Sigmoid colon (tissue), 6 donors: ENCODE measurements at regions not wholly inside any gene's neighbourhood (a gene's known extent, or its start where the extent isn't known, plus 50 kb on each side); places are given as distances from the start of the nearest gene placed in this dataset.
A peak's percentile ranks its signal among the peaks of the same experiment; 100 is the strongest.

Experiments
- DNase-seq: peaks from one replicate; pipeline ENCODE4 v3.0.0-alpha.2; 2019
- H3K27ac ChIP-seq, 4 donors: fragments of 200-600 bp; sonication (generic); one replicate each; pipeline ENCODE4 v1.5.1; 2016 to 2019; ENCODE audit warnings: mild to moderate bottlenecking in 1 of 4
- H3K27me3 ChIP-seq, 3 donors: fragments of 200-600 bp; sonication (generic); one replicate each; pipeline ENCODE4 v1.5.1; 2019; ENCODE audit warnings: mild to moderate bottlenecking in 1 of 3
- H3K36me3 ChIP-seq, 4 donors: fragments of 200-600 bp; sonication (generic); one replicate each; pipeline ENCODE4 v1.5.1; 2016 to 2019
- H3K4me1 ChIP-seq, 4 donors: fragments of 200-600 bp; sonication (generic); one replicate each; pipeline ENCODE4 v1.5.1; 2017 to 2019
- H3K4me3 ChIP-seq, 4 donors: fragments of 200-600 bp; sonication (generic); one replicate each; pipeline ENCODE4 v1.5.1; 2017 to 2019; ENCODE audit warnings: mild to moderate bottlenecking in 2 of 4, moderate library complexity in 1 of 4
- H3K9me3 ChIP-seq, 4 donors: fragments of 200-600 bp in 3 of 4; sonication (generic) in 3 of 4; one replicate each; pipeline versions ENCODE4 v1.5.1 to v1.6.1; 2013 to 2019
- EP300 ChIP-seq, 4 donors: sonication (generic); formaldehyde crosslinking; IDR thresholded peaks; one replicate each; pipeline ENCODE4 v1.6.1; 2017; ENCODE audit warnings: antibody characterized with exemption in 4 of 4
- POLR2A ChIP-seq, 2 donors: fragments of 450-650 bp; IDR thresholded peaks; one replicate each; pipeline ENCODE4 v1.6.1; 2016; ENCODE audit warnings: antibody characterized with exemption in 2 of 2, mild to moderate bottlenecking in 2 of 2, moderate library complexity in 2 of 2
- POLR2AphosphoS5 ChIP-seq, 4 donors: sonication (generic); formaldehyde crosslinking; IDR thresholded peaks; one replicate each; pipeline ENCODE4 v1.6.1; 2017; ENCODE audit warnings: antibody characterized with exemption in 4 of 4
- WGBS, 2 donors: extraction: QIAGEN DNeasy Blood & Tissue Kit; methylation state at CpG; one replicate each; pipeline ENCODE4 v1.1.7; 2013; 5-methylcytosine and 5-hydroxymethylcytosine counted together
- intact Hi-C: fragments of 100-400 bp; cut with DNase I; formaldehyde crosslinking; loops from one replicate; pipeline ENCODE4 v1.15.1; 2023
- TF ChIP-seq, protein P1 (sequence below), 4 experiments: fragments of 450-650 bp in 3 of 4; fragments of 200-600 bp in 1 of 4; IDR thresholded peaks; one replicate each; pipeline ENCODE4 v1.5.1; 2016 to 2019; ENCODE audit warnings: antibody characterized with exemption in 4 of 4, mild to moderate bottlenecking in 3 of 4, moderate library complexity in 2 of 4
- donor health status: healthy with polysubstance abuse.
- donor health status: healthy.

GRCh38 chr1:78297836-78298235 lies 192.9 kb upstream of the PTGFR start:
- no peak for DNase-seq
- no peaks in the 10 kb centered on the region for H3K36me3 ChIP-seq
- no peaks in the 10 kb centered on the region for H3K9me3 ChIP-seq
- intact Hi-C loops, result no loop called here
- no peak overlapping the region for H3K27ac ChIP-seq
- no peaks in the 10 kb centered on the region for H3K4me1 ChIP-seq
- no peak for TF ChIP-seq EP300 (IDR thresholded peaks at IDR 0.05)
- TF ChIP-seq POLR2A (IDR thresholded peaks at IDR 0.05), result no peak
- TF ChIP-seq, protein P1, sequence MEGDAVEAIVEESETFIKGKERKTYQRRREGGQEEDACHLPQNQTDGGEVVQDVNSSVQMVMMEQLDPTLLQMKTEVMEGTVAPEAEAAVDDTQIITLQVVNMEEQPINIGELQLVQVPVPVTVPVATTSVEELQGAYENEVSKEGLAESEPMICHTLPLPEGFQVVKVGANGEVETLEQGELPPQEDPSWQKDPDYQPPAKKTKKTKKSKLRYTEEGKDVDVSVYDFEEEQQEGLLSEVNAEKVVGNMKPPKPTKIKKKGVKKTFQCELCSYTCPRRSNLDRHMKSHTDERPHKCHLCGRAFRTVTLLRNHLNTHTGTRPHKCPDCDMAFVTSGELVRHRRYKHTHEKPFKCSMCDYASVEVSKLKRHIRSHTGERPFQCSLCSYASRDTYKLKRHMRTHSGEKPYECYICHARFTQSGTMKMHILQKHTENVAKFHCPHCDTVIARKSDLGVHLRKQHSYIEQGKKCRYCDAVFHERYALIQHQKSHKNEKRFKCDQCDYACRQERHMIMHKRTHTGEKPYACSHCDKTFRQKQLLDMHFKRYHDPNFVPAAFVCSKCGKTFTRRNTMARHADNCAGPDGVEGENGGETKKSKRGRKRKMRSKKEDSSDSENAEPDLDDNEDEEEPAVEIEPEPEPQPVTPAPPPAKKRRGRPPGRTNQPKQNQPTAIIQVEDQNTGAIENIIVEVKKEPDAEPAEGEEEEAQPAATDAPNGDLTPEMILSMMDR (IDR thresholded peaks at IDR 0.05), result no peak
- no peak for TF ChIP-seq POLR2AphosphoS5 (IDR thresholded peaks at IDR 0.05)
- WGBS, 2 donors, result 78 to 88% methylated on average over 4 of the region's 4 CpGs
- no peak overlapping the region for H3K4me3 ChIP-seq
- no peaks in the 10 kb centered on the region for H3K27me3 ChIP-seq

DNA sequence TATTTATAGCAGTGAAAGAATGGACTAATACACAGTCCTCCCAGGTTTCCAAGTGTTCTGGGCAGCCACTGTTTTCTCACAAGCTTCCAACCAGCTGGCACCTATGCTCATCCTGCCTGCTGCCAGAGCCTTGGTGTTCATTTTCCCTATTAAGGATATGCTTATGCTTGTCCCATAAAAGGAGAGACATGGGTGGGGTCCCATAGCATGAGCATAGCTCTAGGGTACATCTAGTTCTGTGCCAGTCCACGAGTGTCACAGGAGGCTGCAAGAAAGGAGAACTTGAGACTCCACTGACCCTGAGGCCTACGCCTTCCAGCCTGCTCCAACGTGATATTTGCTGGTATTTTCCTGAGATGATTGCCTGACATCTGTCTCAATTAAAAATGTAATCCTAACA lies 192.4 kb upstream of the PTGFR start:
- no peak for TF ChIP-seq POLR2A (IDR thresholded peaks at IDR 0.05)
- TF ChIP-seq POLR2AphosphoS5 (IDR thresholded peaks at IDR 0.05), result no peak
- TF ChIP-seq, protein P1 (IDR thresholded peaks at IDR 0.05), result no peak
- no peak for TF ChIP-seq EP300 (IDR thresholded peaks at IDR 0.05)
- 75 to 76% methylated on average over 3 of the region's 3 CpGs for WGBS, 2 donors
- intact Hi-C loops, result no loop called here
- no peaks in the 10 kb centered on the region for H3K4me1 ChIP-seq
- no peaks in the 10 kb centered on the region for H3K27me3 ChIP-seq
- no peaks in the 10 kb centered on the region for H3K36me3 ChIP-seq
- H3K4me3 ChIP-seq, result no peak overlapping the region
- no peak for DNase-seq
- no peaks in the 10 kb centered on the region for H3K9me3 ChIP-seq
- H3K27ac ChIP-seq, result no peak overlapping the region

DNA sequence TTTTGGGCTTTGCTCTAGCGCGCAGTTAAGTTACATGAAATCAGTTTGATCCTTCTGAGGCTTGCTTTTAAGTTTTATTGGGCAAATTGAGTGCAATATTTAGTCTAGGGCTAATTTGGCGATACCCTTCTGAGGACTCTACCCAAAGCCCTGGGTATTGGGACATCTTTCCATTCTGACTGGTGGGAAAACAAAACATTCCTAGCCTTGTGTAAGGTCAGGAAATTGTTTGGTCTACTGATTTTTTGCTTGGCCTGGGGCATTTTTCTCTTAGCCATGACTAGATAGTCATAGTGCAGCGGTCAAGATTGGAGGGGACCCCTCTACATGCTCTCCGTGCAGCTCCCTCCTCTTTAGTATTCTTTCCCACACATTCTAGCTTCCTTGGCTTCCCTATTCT lies 189.6 kb upstream of the PTGFR start:
- Histone ChIP-seq H3K9me3 (no peaks in the 10 kb centered on the region), H3K36me3 (no peaks in the 10 kb centered on the region), H3K4me1 (no peaks in the 10 kb centered on the region), H3K4me3 (no peak overlapping the region), H3K27ac (no peak overlapping the region), H3K27me3 (no peaks in the 10 kb centered on the region)
- intact Hi-C loops, result no loop called here
- 90 to 95% methylated on average over 5 of the region's 5 CpGs for WGBS, 2 donors
- TF ChIP-seq POLR2A (IDR thresholded peaks at IDR 0.05) (no peak), EP300 (IDR thresholded peaks at IDR 0.05) (no peak), POLR2AphosphoS5 (IDR thresholded peaks at IDR 0.05) (no peak)
- TF ChIP-seq, protein P1 (IDR thresholded peaks at IDR 0.05), result no peak
- no peak for DNase-seq

- DNase-seq, result peak; percentile 84
- H3K4me1 ChIP-seq, result no peaks in the 10 kb centered on the region
- 52 to 62% methylated on average over 2 of the region's 2 CpGs for WGBS, 2 donors
- intact Hi-C loops, result no loop called here
- H3K27ac ChIP-seq, result no peak overlapping the region
- no peaks in the 10 kb centered on the region for H3K27me3 ChIP-seq
- H3K36me3 ChIP-seq, result no peaks in the 10 kb centered on the region
- TF ChIP-seq POLR2AphosphoS5 (IDR thresholded peaks at IDR 0.05), result peak in 2 of 4 donors; percentile 20 to 48
- TF ChIP-seq, protein P1 (IDR thresholded peaks at IDR 0.05), result no peak
- H3K9me3 ChIP-seq, result no peaks in the 10 kb centered on the region
- no peak overlapping the region for H3K4me3 ChIP-seq
Observed at GRCh38 chr1:78303620-78304019, 187.2 kb upstream of the PTGFR start.

GRCh38 chr1:78304341-78304740 lies 186.4 kb upstream of the PTGFR start:
- Histone ChIP-seq H3K4me3 (no peak overlapping the region), H3K27me3 (no peaks in the 10 kb centered on the region), H3K36me3 (no peaks in the 10 kb centered on the region), H3K27ac (no peak overlapping the region), H3K4me1 (no peaks in the 10 kb centered on the region), H3K9me3 (no peaks in the 10 kb centered on the region)
- intact Hi-C loops, result no loop called here
- 68 to 70% methylated on average over 1 of the region's 1 CpG for WGBS, 2 donors
- TF ChIP-seq, protein P1 (IDR thresholded peaks at IDR 0.05), result no peak
- no peak for TF ChIP-seq POLR2AphosphoS5 (IDR thresholded peaks at IDR 0.05)
- TF ChIP-seq POLR2A (IDR thresholded peaks at IDR 0.05), result no peak
- TF ChIP-seq EP300 (IDR thresholded peaks at IDR 0.05), result no peak
- no peak for DNase-seq
